ENCODE measurements at regions not wholly inside any gene's neighbourhood (a gene's known extent, or its start where the extent isn't known, plus 50 kb on each side); places are given as distances from the start of the nearest gene placed in this dataset.

- TF ChIP-seq CTCF (IDR thresholded peaks at IDR 0.05; ENCODE audit: insufficient read depth, low read length, poor library complexity, severe bottlenecking) (no peak), EZH2phosphoT487 (conservative IDR thresholded peaks at IDR 0.05; ENCODE audit: low read length) (no peak)
- Histone ChIP-seq H2AFZ (ENCODE audit: low read depth, low read length, severe bottlenecking) (no peak overlapping the region), H3K79me2 (ENCODE audit: insufficient read depth, low read length) (no peaks in the 10 kb centered on the region), H3K9me3 (ENCODE audit: insufficient read depth, low read length) (no peaks in the 10 kb centered on the region), H3K4me2 (ENCODE audit: low read depth, low read length, poor library complexity, severe bottlenecking) (no peak overlapping the region), H3K27ac (ENCODE audit: low read depth, low read length) (no peak overlapping the region), H3K36me3 (ENCODE audit: low read length) (no peaks in the 10 kb centered on the region), H4K20me1 (ENCODE audit: low read depth, low read length) (no peaks in the 10 kb centered on the region), H3K9ac (ENCODE audit: low read length) (no peak overlapping the region), H3K4me3 (ENCODE audit: insufficient read depth, low read length, poor library complexity, severe bottlenecking) (no peak overlapping the region), H3K9me2 (replicated peaks; ENCODE audit: insufficient read depth, low read length) (no peaks in the 10 kb centered on the region; the same call in 1 of the 2 replicates), H3K27me3 (ENCODE audit: low read length) (no peaks in the 10 kb centered on the region), H3F3A (ENCODE audit: insufficient read depth) (no peaks in the 10 kb centered on the region)
Measured at GRCh38 chr5:6994097-6994496, 280.9 kb downstream of the TENT4A start.

GRCh38 chr5:6995115-6995514 is 281.9 kb downstream of the TENT4A start:
- H3K27me3 ChIP-seq (ENCODE audit: low read length), result no peaks in the 10 kb centered on the region
- H3K9me2 ChIP-seq (replicated peaks; ENCODE audit: insufficient read depth, low read length), result no peaks in the 10 kb centered on the region; the same call in 1 of the 2 replicates
- no peak overlapping the region for H3K4me3 ChIP-seq (ENCODE audit: insufficient read depth, low read length, poor library complexity, severe bottlenecking)
- no peak overlapping the region for H3K4me2 ChIP-seq (ENCODE audit: low read depth, low read length, poor library complexity, severe bottlenecking)
- no peaks in the 10 kb centered on the region for H3K9me3 ChIP-seq (ENCODE audit: insufficient read depth, low read length)
- no peak overlapping the region for H2AFZ ChIP-seq (ENCODE audit: low read depth, low read length, severe bottlenecking)
- H3K27ac ChIP-seq (ENCODE audit: low read depth, low read length), result no peak overlapping the region
- no peaks in the 10 kb centered on the region for H3K79me2 ChIP-seq (ENCODE audit: insufficient read depth, low read length)
- TF ChIP-seq EZH2phosphoT487 (conservative IDR thresholded peaks at IDR 0.05; ENCODE audit: low read length), result no peak
- TF ChIP-seq CTCF (IDR thresholded peaks at IDR 0.05; ENCODE audit: insufficient read depth, low read length, poor library complexity, severe bottlenecking), result no peak
- H4K20me1 ChIP-seq (ENCODE audit: low read depth, low read length), result no peaks in the 10 kb centered on the region
- H3K36me3 ChIP-seq (ENCODE audit: low read length), result no peaks in the 10 kb centered on the region
- no peaks in the 10 kb centered on the region for H3F3A ChIP-seq (ENCODE audit: insufficient read depth)
- H3K9ac ChIP-seq (ENCODE audit: low read length), result no peak overlapping the region

GRCh38 chr5:7000310-7000709 is 287.1 kb downstream of the TENT4A start:
- Histone ChIP-seq H3K27ac (ENCODE audit: low read depth, low read length) (no peak overlapping the region), H3K9me2 (replicated peaks; ENCODE audit: insufficient read depth, low read length) (no peaks in the 10 kb centered on the region; the same call in 1 of the 2 replicates), H3K36me3 (ENCODE audit: low read length) (no peaks in the 10 kb centered on the region), H3K9me3 (ENCODE audit: insufficient read depth, low read length) (no peaks in the 10 kb centered on the region), H2AFZ (ENCODE audit: low read depth, low read length, severe bottlenecking) (no peak overlapping the region), H3K4me3 (ENCODE audit: insufficient read depth, low read length, poor library complexity, severe bottlenecking) (no peak overlapping the region), H4K20me1 (ENCODE audit: low read depth, low read length) (no peaks in the 10 kb centered on the region), H3K79me2 (ENCODE audit: insufficient read depth, low read length) (no peaks in the 10 kb centered on the region), H3K27me3 (ENCODE audit: low read length) (no peaks in the 10 kb centered on the region), H3F3A (ENCODE audit: insufficient read depth) (no peaks in the 10 kb centered on the region), H3K9ac (ENCODE audit: low read length) (no peak overlapping the region), H3K4me2 (ENCODE audit: low read depth, low read length, poor library complexity, severe bottlenecking) (no peak overlapping the region)
- TF ChIP-seq EZH2phosphoT487 (conservative IDR thresholded peaks at IDR 0.05; ENCODE audit: low read length), result no peak

GRCh38 chr5:7010591-7010990 is 297.4 kb downstream of the TENT4A start:
- no peak overlapping the region for H3K27ac ChIP-seq (ENCODE audit: low read depth, low read length)
- no peak overlapping the region for H3K4me3 ChIP-seq (ENCODE audit: insufficient read depth, low read length, poor library complexity, severe bottlenecking)
- no peaks in the 10 kb centered on the region for H4K20me1 ChIP-seq (ENCODE audit: low read depth, low read length)
- H3K9me2 ChIP-seq (replicated peaks; ENCODE audit: insufficient read depth, low read length), result no peaks in the 10 kb centered on the region
- H3K36me3 ChIP-seq (ENCODE audit: low read length), result no peaks in the 10 kb centered on the region
- no peak overlapping the region for H3K9ac ChIP-seq (ENCODE audit: low read length)
- H3F3A ChIP-seq (ENCODE audit: insufficient read depth), result no peaks in the 10 kb centered on the region
- no peak overlapping the region for H3K4me2 ChIP-seq (ENCODE audit: low read depth, low read length, poor library complexity, severe bottlenecking)
- H3K27me3 ChIP-seq (ENCODE audit: low read length), result no peaks in the 10 kb centered on the region
- no peaks in the 10 kb centered on the region for H3K79me2 ChIP-seq (ENCODE audit: insufficient read depth, low read length)
- no peak overlapping the region for H2AFZ ChIP-seq (ENCODE audit: low read depth, low read length, severe bottlenecking)
- no peaks in the 10 kb centered on the region for H3K9me3 ChIP-seq (ENCODE audit: insufficient read depth, low read length)
- TF ChIP-seq CTCF (IDR thresholded peaks at IDR 0.05; ENCODE audit: insufficient read depth, low read length, poor library complexity, severe bottlenecking) (no peak), EZH2phosphoT487 (conservative IDR thresholded peaks at IDR 0.05; ENCODE audit: low read length) (no peak)

All from SU-DHL-6 (cell line).